Astrocyte of the hippocampus (primary cell): ENCODE measurements at regions not wholly inside any gene's neighbourhood (a gene's known extent, or its start where the extent isn't known, plus 50 kb on each side); places are given as distances from the start of the nearest gene placed in this dataset.
A peak's percentile ranks its signal among the peaks of the same experiment; 100 is the strongest.

Experiments used
- DNase-seq: peaks from one replicate; pipeline ENCODE4 v3.0.0; 2011; ENCODE audit warnings: low read depth, low spot score

GRCh38 chr22:27380855-27381254, 420.7 kb downstream of the MN1 start:
- no peak for DNase-seq

- no peak for DNase-seq
These were observed 420.0 kb downstream of the MN1 start for GRCh38 chr22:27381552-27381951.

GRCh38 chr22:27381960-27382742, 419.4 kb downstream of the MN1 start:
- DNase-seq, result no peak

GRCh38 chr22:27382947-27383346, 418.6 kb downstream of the MN1 start:
- DNase-seq, result no peak

- no peak for DNase-seq
These were observed 417.7 kb downstream of the MN1 start for GRCh38 chr22:27383896-27384295.

GRCh38 chr22:27385261-27385998, 416.1 kb downstream of the MN1 start:
- no peak for DNase-seq

- peak; percentile 24 for DNase-seq
These were observed 415.4 kb downstream of the MN1 start for GRCh38 chr22:27386186-27386585.

- no peak for DNase-seq
These were observed 414.0 kb downstream of the MN1 start for GRCh38 chr22:27387561-27387960.

GRCh38 chr22:27388090-27388600, 413.4 kb downstream of the MN1 start:
- no peak for DNase-seq

- no peak for DNase-seq
These were observed 411.9 kb downstream of the MN1 start for GRCh38 chr22:27389727-27390075.

GRCh38 chr22:27391092-27391770, 410.3 kb downstream of the MN1 start:
- peak; percentile 23 for DNase-seq

GRCh38 chr22:27393371-27393770, 408.2 kb downstream of the MN1 start:
- no peak for DNase-seq

- DNase-seq, result no peak
These were observed 406.7 kb downstream of the MN1 start for GRCh38 chr22:27394806-27395404.

GRCh38 chr22:27397036-27397953, 404.3 kb downstream of the MN1 start:
- no peak for DNase-seq

- DNase-seq, result no peak
These were observed 403.6 kb downstream of the MN1 start for GRCh38 chr22:27397954-27398342.

GRCh38 chr22:27399161-27399560, 402.4 kb downstream of the MN1 start:
- no peak for DNase-seq

GRCh38 chr22:27400811-27401210, 400.7 kb downstream of the MN1 start:
- no peak for DNase-seq

GRCh38 chr22:27401321-27401720, 400.2 kb downstream of the MN1 start:
- DNase-seq, result peak; percentile 40

- no peak for DNase-seq
These were observed 397.1 kb downstream of the MN1 start for GRCh38 chr22:27404441-27404840.

- DNase-seq, result peak; percentile 78
These were observed 395.7 kb downstream of the MN1 start for GRCh38 chr22:27405672-27406388.
